HepG2 (cell line): ENCODE measurements at regions not wholly inside any gene's neighbourhood (a gene's known extent, or its start where the extent isn't known, plus 50 kb on each side); places are given as distances from the start of the nearest gene placed in this dataset.

ENCODE experiments used
- ATF7 ChIP-seq, 2 experiments: fragments of 450-650 bp in 1 of 2; sonication (generic) in 1 of 2; formaldehyde crosslinking in 1 of 2; IDR thresholded peaks; 2 replicates each; pipeline versions ENCODE4 v1.4.0 to v1.6.1; 2016 to 2020; ENCODE audit warnings: antibody characterized with exemption in 1 of 2, mild to moderate bottlenecking in 1 of 2, missing genetic modification reagents in 1 of 2
- CTCF ChIP-seq: sonication (generic); formaldehyde crosslinking; IDR thresholded peaks from 2 replicates; pipeline ENCODE4 v1.5.0; 2020; ENCODE audit warnings: mild to moderate bottlenecking, missing genetic modification reagents, moderate library complexity
- GABPB1 ChIP-seq: IDR thresholded peaks from 2 replicates; pipeline ENCODE4 v1.6.1; 2016; ENCODE audit warnings: mild to moderate bottlenecking, missing genetic modification reagents, moderate library complexity, missing compliant biosample characterization
- RBM39 ChIP-seq: fragments of 200-400 bp; formaldehyde crosslinking; IDR thresholded peaks from one replicate; pipeline ENCODE4 v1.6.1; 2018; ENCODE audit warnings: antibody characterized with exemption, mild to moderate bottlenecking, low read depth, low read length; ENCODE audit not compliant: poor library complexity, severe bottlenecking
- TCF7L2 ChIP-seq: IDR thresholded peaks from 2 replicates; pipeline ENCODE4 v1.6.1; 2011; ENCODE audit warnings: mild to moderate bottlenecking, low read depth, low read length, moderate library complexity
- ZKSCAN1 ChIP-seq: fragments of 150-350 bp; IDR thresholded peaks from 2 replicates; pipeline ENCODE4 v1.6.1; 2014; ENCODE audit warnings: low read length
- TF ChIP-seq, protein P1 (sequence below): sonication (generic); formaldehyde crosslinking; IDR thresholded peaks from 2 replicates; pipeline ENCODE4 v1.4.0; 2020; ENCODE audit warnings: missing genetic modification reagents
- TF ChIP-seq, protein P2 (sequence below): sonication (generic); formaldehyde crosslinking; IDR thresholded peaks from 2 replicates; pipeline ENCODE4 v1.4.0; 2020; ENCODE audit warnings: missing genetic modification reagents

DNA sequence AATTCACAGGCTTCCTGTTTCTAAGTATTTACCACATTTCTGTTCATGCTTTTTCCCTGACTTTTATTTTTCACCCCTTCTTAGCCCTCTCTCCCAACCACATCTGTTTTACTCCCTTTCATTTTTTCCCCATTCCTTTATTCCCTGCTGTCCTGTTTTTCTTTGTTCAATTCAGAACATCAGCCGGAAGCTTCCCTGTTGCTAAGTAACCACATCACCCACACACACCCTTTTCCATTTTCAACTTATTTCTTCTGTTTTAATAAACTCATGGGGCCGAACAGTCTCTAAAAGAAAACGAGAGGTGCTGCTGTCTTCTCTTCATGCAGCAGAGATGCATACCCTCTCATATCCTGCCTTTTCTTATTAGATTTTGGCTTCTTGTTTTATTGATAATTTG lies 53.5 kb upstream of the CEP85L start:
- TF ChIP-seq RBM39 (no peak), ZKSCAN1 (no peak), ATF7 (IDR thresholded peaks at IDR 0.05) (no peak), ATF7 (CRISPR knock-in tag; IDR thresholded peaks at IDR 0.05) (no peak), GABPB1 (CRISPR knock-in tag) (no peak), TCF7L2 (no peak), CTCF (CRISPR knock-in tag) (no peak)
- TF ChIP-seq, protein P1, sequence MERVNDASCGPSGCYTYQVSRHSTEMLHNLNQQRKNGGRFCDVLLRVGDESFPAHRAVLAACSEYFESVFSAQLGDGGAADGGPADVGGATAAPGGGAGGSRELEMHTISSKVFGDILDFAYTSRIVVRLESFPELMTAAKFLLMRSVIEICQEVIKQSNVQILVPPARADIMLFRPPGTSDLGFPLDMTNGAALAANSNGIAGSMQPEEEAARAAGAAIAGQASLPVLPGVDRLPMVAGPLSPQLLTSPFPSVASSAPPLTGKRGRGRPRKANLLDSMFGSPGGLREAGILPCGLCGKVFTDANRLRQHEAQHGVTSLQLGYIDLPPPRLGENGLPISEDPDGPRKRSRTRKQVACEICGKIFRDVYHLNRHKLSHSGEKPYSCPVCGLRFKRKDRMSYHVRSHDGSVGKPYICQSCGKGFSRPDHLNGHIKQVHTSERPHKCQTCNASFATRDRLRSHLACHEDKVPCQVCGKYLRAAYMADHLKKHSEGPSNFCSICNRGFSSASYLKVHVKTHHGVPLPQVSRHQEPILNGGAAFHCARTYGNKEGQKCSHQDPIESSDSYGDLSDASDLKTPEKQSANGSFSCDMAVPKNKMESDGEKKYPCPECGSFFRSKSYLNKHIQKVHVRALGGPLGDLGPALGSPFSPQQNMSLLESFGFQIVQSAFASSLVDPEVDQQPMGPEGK (CRISPR knock-in tag): no peak
- TF ChIP-seq, protein P2, sequence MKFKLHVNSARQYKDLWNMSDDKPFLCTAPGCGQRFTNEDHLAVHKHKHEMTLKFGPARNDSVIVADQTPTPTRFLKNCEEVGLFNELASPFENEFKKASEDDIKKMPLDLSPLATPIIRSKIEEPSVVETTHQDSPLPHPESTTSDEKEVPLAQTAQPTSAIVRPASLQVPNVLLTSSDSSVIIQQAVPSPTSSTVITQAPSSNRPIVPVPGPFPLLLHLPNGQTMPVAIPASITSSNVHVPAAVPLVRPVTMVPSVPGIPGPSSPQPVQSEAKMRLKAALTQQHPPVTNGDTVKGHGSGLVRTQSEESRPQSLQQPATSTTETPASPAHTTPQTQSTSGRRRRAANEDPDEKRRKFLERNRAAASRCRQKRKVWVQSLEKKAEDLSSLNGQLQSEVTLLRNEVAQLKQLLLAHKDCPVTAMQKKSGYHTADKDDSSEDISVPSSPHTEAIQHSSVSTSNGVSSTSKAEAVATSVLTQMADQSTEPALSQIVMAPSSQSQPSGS (CRISPR knock-in tag): no peak
